Central memory CD4-positive, alpha-beta T cell (primary cell): ENCODE measurements at regions not wholly inside any gene's neighbourhood (a gene's known extent, or its start where the extent isn't known, plus 50 kb on each side); places are given as distances from the start of the nearest gene placed in this dataset.
"Not testable (repeated sequence)": the region's sequence is repeated elsewhere in the genome, so short reads cannot be mapped to it uniquely, and the experiment has no call there.

ENCODE experiments used
- DNase-seq: peaks from one replicate; pipeline ENCODE4 v3.0.0; 2022

DNA sequence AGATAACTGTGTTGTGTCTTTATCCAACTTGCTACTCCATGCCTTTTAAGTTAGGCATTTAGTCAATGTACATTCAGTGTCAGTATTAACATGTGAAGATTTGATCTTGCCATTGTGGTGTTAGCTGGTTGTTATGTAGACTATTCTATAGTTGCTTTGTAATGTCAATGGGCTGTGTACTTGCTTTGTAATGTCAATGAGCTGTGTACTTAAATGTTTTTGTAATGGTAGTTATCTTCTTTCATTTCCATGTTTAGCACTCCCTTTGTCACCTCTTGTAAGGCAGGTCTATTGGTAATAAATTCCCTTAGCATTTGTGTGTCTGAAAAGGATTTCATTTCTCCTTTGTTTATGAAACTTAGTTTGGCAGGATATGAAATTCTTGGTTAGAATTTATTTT lies 53.4 kb downstream of the MC4R start:
- DNase-seq = no peak

DNA sequence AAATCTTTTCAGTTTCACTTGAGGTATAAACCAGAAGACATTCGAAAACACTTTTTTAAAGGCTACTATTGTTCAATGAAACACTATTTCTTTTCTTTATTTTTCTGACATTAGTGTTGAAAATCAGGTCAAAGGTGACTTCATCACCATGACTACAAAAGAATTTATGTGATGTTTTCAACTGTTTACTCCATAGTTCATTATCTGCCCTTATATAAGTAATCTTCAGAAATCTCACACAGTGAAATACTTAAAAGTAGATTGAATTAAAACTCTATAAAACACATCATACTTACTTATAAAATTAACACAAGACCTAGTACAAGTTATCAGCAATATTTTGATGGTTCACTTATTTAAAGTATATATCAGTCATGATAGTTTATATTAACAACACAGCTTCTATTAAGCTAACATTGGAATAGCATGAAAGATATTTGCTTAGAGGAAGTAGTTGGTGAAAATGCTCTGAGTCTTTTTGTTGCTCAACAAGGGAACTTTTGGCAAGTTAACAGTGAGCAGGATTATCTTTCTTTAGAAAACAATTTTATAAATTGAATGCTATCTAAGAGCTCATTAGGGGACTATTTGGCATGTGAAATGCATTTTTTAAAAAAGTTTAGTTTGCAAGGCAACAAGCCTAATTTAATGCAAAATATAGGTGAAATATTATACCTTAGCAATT lies 60.8 kb downstream of the MC4R start:
- no peak for DNase-seq

DNA sequence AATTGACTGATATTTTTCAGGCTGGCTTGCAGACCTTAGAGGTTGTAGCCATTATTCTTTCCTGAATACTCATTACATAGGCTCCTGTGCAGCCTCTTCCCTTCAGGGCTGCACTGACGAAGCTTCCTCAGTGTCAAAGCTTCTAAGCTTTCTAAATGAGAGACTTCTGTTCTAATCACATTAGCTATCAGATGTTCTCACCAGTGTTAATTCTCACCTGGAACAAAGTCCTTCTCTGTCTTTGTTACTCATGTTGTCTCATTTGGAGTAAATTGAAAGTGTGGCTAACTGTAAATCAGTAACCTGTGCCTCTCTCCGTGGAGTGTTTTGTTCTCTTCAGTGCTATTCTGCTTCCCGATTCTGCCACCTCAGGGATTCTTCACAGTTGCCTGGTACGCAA lies 76.9 kb downstream of the MC4R start:
- no peak for DNase-seq

DNA sequence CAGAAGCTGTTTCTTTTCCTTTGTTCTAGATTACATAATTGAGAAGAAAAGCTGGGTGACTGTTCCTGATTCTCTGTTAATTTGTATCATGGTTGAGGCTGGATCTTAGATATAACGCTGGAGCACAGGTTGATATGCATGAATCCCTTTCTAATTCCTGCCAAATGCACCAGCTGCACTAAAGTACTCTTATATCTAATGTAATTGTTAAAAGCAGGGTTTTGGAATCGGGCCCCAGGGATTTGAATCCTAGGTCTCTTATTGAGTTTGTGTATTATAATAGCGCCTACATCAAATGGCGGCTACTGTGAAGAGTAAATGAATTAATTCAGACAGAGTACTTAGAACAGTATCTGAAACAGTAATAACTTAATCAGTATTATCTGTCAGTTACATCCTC lies 80.4 kb downstream of the MC4R start:
- no peak for DNase-seq

DNA sequence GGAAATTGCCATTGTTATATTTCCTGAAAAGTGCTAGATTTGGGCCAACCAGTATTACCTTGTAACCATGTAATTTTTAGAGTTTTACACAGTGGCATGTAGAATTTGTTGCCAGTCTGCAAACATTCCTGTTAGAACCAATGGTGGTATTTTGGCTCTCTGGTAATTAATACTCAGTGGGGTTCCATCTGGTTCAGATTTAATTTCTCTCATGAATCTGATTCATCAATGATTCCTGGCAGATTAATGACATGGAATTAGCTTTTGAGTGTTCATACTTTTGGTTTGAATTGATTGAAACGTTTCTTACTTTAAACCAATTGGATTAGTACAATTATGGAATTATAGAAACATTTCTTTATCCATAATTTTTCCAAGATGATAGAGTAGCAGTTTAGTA lies 93.2 kb downstream of the MC4R start:
- no peak for DNase-seq

DNA sequence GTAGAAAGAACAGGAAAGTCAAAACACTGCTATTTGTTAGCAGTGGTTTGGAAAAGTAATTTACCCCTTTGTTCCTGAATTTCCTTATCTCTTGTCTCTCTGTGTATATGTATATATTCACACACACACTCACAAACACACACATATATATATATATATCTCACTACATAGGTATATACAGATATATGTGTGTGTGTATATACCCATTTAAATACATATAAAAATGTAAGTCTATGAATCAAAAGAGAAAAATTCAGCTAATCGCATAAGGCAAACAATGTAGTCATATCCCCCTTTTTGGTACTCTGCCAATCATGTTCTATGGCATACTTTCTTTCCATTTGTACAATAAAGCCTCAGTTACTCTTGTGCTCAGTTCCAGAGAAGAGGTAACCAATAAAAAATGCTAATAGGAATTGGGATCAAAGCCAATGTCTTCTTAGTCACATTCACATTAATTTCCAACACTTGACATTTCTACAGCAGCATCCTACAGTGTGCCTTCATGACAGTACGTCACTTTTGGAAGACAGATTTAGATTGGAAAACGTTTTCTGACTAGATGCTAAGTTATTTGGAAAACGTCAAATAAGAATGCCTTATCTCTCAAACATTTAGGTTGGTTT lies 94.6 kb downstream of the MC4R start:
- no peak for DNase-seq

DNA sequence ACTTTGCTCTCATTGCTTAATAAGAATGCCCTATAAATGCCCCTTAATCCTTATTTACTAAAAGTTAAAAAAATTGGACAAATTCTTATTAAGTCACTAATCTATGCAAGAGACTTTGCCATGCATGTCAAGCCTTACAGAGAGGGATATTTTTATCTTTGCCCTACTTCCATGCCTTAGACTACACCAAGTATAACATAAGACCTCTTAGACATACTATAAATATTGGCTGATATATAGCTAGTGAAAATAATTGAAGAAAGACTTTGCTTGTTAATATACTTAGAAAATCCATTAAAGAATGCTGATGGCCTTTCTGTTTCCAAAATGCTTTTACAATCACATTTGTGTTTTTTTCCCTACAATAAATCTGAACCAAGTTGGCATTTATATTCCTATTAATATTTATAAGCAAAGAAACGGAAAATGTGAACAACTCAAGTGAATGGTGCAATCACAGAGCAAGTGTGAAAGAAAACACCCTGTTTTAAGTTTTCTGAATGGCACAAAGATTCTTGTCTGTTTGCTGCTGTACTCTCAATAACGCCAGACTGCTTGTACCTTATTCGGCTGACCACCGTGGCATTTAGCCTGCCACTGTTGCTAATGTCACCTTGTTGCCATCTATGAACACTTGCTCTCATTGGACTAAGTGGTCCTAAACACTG lies 105.0 kb downstream of the MC4R start:
- DNase-seq = no peak

DNA sequence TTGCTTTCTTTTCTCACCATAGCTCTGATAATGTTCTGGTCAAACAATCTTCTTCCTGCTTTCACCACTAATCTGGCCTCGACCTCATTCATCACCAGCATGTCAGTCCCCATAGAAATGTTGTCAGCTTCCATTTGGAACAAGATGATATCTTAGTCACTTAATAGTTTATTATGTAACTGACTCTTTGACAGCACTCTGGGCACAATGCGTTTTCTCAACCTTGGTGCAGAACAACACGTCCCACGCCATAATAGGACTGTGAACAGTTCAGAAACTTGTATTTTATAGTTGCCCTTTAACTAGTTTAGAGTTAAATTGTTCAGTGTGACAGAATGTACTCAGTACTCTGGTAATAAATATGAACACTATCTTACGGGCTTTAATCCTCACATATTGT lies 106.0 kb downstream of the MC4R start:
- DNase-seq = no peak

DNA sequence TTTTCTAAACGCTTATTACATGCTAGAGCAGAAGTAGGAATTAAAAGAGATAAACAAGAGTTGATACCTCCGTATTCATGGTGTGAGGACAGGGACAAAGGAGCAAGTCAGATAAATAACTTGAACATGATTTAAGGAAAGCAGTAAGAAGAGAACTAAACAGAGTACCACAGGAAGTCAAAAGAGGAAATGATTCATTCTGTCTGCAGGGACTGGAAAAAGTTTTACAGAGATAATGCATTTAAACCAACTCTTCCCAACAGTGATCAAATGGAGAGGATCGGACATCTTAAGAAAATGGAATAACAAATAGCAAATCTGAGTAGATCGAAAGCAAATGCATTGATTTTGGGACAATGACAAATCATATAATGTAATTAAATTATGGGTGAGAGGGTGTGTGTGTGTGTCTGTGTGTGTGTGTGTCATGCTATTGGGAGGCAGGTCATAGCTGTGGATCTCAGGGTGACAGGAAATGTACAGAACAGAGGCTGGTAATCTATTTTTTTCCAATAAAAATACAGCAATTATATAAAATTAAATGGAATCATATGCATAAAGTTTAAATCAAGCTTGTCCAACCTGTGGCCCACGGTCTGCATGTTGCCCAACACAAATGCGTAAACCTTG lies 113.4 kb downstream of the MC4R start:
- DNase-seq = no peak

DNA sequence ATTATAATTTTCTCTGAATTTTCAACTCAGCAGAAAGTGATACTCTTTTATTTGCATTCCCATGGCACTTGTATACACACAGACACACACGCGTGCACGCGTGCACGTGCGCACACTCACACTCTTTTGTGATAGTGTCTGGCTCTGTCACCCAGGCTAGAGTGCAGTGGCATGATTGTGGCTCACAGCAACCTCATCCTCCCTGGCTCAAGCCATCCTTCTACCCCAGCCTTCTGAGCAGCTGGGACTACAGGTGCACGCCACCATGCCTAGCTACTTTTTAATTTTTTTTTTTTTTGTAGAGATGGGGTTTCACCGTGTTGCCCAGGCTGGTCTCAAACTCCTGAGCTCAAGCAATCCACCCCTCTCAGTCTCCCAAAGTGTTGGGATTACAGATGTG lies 123.2 kb downstream of the MC4R start:
- no peak for DNase-seq

DNA sequence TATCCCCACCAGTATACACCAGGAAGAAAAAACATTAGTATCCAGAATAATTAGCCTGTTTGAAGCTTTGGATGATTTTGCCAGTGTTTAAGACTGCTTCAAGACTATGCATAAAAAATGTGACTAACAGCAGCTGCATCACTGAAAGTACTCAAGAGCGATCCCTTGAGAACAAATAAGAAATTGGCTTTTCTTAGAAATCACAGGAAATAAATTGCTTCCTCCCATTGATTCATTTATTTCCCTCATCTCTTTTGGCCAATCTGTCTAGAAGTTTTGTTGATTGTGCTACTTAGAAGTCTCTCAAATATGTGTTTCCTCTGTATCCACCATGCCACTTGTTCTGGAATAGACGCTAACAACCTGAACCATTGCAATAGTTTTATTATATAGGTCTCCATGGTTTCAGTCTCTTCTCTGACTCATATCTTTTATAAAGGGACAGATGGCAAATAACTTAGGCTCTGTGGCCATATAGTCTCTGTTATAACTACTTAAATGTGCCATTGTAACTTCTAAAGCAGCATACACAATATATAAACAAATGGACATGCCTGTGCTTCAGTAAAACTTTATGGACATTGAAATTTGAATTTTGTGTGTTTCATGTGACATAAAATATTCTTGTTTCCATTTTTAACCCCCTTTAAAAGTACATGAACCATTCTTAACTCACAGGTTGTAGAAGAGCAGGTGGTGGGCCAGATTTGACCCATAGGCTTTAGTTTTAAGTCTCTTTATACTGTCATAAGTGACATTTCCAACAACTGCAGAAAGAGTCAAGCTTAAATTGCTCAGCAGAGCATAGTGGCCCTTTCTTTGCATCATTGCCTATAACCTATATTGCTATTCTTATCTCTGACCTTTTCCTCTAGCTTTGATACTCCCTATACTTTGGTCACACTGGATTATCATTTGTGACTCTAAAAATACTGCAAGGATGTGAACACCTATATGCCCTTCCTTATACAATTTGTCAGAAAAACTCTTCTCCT lies 123.9 kb downstream of the MC4R start:
- DNase-seq = no peak

DNA sequence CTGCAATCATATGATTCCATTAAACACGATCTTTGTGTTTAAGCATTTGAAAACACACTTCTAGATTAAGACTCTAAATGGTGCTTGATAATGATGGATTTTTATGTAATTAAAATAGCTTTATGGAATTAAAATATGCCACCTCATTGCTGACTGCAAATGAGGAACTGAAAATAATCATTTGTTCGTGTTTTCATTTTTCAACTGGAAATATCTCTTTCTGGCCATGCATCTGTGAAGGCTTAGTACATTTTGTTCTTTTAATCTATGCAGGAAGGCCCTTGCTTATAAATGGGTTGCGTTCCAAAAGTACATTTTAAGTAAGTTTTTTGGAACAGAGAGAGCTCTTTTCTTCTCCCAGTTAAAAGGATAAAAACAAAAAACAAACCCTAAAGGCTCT lies 125.5 kb downstream of the MC4R start:
- DNase-seq = no peak

DNA sequence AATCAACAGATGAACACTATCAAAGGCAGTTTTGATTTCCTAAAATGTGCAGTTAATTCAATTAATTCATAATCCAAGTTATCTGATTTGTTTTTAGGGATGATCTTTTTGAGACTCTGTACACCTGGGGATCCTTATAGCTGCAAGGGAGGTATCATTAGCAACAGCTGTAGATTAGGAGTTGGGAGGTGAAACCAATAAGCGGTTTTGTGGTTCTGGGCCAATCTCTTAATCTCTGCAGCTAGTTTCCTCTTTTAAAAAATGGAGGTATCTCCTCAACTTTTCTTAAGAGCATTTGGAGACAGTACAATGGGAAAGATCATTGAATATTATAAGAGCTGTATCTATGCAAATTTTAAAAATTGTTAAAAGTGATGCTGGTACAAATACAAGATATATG lies 126.0 kb downstream of the MC4R start:
- no peak for DNase-seq

DNA sequence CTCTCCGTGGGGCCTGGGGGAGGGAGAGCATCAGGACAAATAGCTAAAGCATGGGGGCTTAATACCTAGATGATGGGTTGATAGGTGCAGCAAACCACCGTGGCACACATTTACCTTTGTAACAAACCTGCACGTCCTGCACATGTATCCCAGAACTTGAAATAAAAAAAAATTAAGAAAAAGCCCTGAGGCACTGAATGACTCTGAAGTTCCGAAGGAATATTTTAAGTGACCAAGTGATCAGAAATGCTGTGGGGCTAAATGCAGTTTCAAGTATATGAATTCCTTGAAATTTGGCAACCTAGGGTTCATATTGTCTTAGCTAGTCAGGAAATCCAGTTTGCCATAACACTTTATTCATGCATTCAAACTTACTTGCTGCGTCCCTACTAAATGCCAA lies 127.5 kb downstream of the MC4R start:
- DNase-seq = no peak

DNA sequence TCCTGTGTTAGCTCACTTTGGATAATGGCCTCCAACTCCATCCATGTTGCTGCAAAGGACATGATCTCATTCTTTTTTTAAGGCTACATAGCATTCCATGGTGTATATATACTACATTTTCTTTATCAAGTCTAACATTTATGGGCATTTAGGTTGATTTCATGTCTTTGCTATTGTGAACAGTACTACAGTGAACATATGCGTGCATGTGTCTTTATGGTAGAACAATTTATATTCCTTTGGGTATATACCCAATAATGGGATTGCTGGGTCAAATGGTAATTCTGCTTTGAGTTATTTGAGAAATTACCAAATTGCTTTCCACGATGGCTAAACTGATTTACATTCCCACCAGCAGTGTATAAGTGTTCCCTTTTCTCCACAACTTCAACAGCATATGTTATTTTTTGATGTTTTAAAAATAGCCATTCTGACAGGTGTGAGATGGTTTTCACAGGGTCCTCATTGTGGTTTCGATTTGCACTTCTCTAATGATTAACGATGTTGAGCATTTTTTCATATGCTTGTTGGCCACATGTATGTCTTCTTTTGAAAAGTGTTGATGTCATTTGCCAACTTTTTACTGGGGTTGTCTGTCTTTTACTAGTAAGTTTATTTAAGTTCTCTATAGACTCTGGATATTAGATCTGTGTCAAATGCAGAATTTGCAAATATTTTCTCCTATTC lies 133.4 kb downstream of the MC4R start:
- not testable (repeated sequence) for DNase-seq

DNA sequence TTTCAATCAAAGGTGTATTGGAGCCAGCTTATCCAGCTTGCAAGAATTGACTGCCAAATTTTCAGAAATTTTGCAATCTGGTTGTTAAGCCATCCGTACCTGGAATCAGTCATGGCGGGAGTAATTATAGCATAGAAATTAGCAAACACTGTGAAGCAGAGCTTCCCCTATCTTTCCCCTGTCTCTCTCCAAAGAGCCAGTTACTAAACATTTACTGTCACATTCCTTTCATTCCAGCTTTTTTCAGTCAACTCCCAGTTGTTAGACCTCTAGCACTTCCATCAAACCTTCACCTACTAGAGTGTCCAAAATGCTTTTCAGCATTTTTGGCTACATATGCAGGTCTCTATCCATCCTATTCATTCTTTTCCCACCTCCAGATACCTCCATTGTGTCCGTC lies 137.4 kb downstream of the MC4R start:
- no peak for DNase-seq

DNA sequence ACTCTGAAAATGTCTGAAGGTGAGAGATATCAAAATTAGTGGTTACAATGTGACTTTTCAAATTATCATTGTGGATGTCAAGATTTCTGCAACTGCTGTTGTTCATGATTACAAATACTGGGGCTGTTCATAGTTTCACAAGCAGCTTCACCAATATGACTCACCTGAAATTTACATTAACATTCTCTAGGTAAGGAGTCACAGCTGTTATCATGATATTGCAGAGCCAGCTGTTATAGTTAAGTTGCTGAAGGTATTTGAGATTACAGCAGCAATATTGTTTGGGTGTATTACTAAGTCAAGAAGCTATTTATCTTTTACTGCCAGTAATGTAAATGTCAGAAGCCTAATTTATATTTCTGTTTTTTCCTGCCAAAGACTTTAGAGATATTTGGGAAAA lies 140.0 kb downstream of the MC4R start:
- no peak for DNase-seq

DNA sequence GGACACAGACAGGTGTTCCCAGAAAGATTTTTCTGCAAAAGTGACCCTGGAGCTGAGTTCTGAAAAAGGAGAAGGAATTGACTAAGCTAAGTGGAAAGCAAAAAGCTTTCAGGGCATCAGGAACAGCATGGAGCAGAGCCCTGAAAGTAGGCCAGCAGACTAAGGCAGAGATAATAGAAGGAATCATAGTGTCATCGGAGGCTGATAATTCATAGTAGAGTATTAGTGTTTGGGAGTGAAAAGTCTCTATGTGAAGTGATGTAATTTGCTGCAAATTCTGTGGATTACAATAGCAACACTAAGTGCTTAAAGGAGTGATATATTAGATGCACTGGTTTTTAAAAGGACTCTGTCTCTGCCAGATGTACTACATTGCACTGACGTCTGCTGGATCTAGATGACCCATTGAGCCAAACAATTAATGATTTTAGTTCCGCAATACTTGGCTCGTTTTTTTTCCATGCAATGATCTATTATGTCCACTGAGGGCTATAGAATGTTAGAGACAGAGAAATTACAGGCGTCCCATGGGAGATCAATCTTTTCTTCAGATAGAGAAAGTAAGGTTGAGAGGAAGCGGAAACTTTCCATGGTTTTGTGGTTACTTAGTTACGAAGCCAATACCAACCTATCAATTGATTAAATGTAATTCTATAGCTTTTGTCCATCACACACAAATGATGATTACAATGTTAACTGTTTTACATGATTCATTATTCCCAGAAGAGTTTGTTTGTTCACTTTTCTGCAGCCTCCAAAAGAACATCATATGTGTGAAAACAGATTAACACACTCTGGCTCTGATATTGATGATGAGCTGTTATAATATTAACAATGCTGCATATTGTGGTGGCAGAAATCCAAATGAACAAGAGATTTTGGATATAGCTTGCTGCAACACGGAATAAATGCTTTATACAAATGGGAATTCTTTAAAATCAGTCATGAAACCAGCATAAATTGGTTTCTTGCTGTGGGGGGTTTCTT lies 143.7 kb downstream of the MC4R start:
- no peak for DNase-seq

DNA sequence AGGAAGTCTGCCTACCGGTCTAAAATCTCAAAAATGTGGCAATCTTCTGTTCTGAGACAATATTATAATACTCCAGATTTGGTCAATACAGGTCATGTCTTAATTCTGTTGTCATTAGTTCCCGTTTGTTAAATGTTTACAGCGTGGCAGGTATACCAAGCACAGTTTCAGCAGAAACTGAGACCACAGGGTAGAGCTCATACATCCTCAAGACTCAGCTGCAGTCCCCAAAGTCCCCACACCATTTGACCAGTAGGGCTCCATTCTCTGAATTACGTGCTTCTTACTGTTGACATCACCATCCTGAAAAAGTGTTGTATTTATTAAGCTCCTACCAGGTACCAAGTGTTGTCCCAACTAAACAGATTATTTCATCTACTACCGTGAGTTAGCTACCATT lies 157.1 kb downstream of the MC4R start:
- no peak for DNase-seq

DNA sequence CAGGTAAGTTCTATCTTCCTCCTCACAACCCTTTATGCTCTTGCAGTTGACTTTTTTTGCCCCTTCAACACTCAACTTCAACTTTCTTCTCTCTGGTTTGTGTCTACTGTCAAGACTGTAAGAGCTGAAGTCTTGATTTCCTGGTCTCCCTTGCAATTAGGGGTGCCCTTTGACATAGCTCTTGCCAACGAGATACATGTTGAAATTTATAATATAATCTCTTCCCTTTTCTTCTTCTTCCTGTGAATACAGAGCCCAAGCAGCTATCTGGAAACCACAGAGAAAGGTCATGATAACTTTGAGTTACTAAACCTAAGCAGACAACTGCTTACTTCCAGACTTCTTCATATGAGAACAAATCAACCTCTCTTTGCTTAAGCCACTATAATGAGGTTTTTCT lies 163.5 kb downstream of the MC4R start:
- no peak for DNase-seq

DNA sequence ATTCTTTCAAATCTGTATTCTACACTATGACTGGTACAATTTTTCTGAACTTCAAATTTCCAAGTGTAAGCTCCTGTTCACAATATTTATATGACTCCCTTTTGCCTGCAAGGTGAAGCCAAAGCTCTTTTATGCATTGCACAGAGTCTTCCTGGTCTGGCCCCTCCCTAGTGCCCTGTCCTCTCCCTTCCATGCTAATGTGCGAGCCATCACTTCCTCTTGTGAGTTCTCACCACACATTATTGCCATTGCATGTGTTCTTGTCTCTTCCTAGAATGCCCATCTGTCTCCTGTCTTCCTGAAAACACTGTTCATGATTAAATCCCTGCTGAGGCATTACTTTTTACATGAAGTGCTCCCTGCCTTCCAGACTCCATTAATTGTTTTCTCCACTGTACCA lies 169.9 kb downstream of the MC4R start:
- DNase-seq = no peak
